Activated CD4-positive, CD25-positive, alpha-beta regulatory T cell treated with anti-CD3 and anti-CD28 coated beads, Interleukin-2, amount 50 U/mL, for 72 hours (primary cell): ENCODE measurements at regions not wholly inside any gene's neighbourhood (a gene's known extent, or its start where the extent isn't known, plus 50 kb on each side); places are given as distances from the start of the nearest gene placed in this dataset.

Experiments used
- DNase-seq: peaks from one replicate; pipeline ENCODE4 v3.0.0; 2021

DNA sequence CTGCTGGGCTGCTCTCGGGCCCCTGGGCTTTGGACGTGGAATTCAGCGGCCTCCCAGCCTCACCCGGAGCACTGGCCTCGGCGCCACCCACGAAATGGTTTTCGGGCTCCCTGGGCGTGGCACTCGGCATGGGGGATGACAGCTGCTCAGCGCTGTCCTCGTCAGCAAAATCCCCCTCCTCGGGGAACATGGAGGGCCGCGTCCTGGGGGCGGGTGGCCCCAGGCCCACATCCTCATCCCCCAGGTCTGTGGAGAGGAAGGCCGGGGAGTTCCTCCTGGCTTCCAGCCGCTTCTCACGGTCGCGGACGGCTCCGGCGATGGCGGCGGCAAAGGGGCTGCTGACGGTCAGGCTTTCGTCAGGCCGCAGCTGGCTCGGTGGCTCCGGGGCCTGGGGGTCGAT, 88.4 kb downstream of the CTTN start:
- DNase-seq = no peak

GRCh38 chr11:70487160-70487559, 88.8 kb downstream of the CTTN start:
- no peak for DNase-seq

DNA sequence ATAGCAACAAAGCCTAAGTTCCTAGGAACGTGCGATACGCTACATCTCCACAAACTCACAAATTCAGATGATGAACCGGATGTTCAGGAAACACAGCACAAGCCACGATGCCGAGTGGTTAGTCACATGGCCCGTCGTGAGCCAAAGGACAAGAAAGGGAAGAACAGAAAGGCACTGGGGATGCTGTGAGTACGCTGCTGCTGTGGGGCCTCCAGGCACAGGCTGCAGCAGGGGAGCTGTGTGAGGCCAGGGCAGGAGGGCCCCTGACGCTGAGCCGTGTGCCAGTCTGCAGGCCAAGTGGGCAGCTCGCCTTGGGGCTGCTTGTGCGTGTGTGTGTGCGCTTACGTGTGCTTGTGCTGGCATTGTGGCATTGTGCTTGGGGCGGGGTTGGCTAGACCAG, 89.4 kb downstream of the CTTN start:
- no peak for DNase-seq

GRCh38 chr11:70488171-70488703, 89.9 kb downstream of the CTTN start:
- no peak for DNase-seq

GRCh38 chr11:70489276-70489675, 90.9 kb downstream of the CTTN start:
- DNase-seq = no peak

GRCh38 chr11:70490208-70490607, 91.9 kb downstream of the CTTN start:
- no peak for DNase-seq

GRCh38 chr11:70490723-70491558, 92.6 kb downstream of the CTTN start:
- no peak for DNase-seq

- no peak for DNase-seq
Observed at GRCh38 chr11:70491696-70492472, 93.6 kb downstream of the CTTN start.

DNA sequence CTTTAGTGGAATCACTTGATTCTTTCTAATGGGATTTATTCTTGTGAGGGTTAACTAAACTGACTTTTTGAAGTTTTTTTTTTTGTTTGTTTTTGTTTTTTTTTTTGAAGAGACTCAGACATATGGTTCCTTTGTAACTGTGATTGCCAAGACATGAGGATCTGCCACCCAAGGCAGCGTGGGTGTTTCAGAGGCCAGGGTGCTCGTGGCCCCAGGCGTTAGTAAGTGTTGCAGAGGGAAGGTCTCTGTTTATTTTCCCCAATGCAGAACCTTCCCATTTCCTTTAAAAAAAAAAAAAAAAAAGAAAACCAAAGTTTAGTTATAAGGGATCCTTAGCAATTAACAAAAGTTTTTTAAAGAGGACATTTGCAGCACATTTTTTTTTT, 94.8 kb downstream of the CTTN start:
- DNase-seq = no peak

GRCh38 chr11:70493891-70494290, 95.6 kb downstream of the CTTN start:
- DNase-seq = no peak

- DNase-seq = no peak
Observed at GRCh38 chr11:70494559-70495350, 96.4 kb downstream of the CTTN start.

- no peak for DNase-seq
Observed at GRCh38 chr11:70495351-70496310, 97.3 kb downstream of the CTTN start.

DNA sequence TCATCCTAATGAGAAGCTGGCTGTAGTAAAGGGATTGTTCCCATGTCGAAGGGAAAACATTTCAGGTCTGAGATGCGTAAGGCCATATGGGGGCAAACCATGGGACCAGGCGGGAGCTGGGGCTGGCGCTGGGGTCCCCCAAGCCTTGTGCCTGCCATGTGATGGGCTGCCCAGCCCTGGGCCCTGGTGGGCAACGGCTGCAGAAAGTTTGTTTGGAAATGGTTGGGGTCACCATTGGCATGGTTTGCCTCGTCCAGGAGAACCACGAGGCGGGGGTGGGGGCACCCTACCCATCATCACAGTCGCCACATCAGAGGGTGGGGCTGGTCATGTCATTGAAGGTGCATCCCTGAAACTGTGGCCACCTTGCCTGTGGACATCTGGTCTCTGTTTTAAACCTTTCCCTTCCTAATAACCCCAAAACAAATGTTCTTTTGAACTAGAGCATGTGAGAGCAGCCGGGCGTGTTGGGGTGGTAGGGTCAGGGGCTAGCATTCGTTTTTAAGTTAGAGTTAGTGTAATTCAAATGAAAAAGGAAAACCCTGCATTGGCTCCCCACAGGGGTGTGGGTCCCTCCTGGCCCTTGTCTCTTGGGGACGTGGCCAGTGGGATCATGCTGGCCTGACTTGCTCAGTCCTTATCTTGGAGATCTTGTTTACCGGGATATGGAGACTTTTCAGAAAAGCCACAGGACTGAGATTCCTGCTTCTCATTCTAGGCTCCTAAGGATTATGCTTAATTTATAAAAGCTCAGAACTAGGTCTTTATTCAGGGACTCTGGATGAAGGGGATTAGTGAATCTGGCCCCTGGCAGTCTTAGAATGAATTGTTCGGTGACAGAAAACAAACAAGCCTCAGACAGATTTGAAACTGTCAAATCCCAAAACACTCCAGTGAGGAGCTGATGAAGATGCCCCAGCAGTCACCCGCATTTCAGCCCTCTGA, 98.5 kb downstream of the CTTN start:
- DNase-seq = no peak

DNA sequence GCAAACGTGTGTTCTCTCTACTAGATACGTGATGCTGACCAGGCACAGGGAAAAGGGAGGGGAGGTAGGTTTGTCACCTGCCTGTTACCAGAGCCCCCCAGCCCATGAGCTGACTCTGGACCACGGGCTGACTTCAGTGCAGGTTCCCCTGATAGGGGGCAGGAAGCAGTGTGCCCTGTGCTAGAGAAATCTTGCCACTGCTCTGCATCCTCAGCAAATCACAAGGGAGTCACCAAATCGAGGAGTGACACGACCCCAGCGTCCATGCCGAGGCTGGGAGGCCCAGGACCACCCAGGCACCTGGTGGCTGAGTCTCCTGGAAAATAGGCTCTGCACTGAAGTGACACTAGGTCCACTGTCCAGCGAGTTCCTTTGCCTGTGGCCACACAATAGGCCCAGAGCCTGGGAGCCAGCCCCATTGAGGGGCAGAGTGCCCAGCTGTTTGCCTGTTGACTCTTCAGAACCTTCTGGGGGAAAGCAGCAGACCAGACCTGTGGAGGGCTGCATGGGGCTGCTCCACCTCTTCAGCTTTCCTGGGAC, 99.3 kb downstream of the CTTN start:
- DNase-seq = no peak

- no peak for DNase-seq
Observed at GRCh38 chr11:70498171-70498571, 99.8 kb downstream of the CTTN start.

GRCh38 chr11:70498976-70499801, 100.9 kb downstream of the CTTN start:
- DNase-seq = no peak

- no peak for DNase-seq
Observed at GRCh38 chr11:70500076-70500847, 101.9 kb downstream of the CTTN start.

- DNase-seq = no peak
Observed at GRCh38 chr11:70501051-70501901, 102.9 kb downstream of the CTTN start.
